CD4-positive, alpha-beta T cell (primary cell): ENCODE measurements at regions not wholly inside any gene's neighbourhood (a gene's known extent, or its start where the extent isn't known, plus 50 kb on each side); places are given as distances from the start of the nearest gene placed in this dataset.
A peak's percentile ranks its signal among the peaks of the same experiment; 100 is the strongest.

Experiments
- ATAC-seq: fragments of 200-7000 bp; cut with Tn5 transposase; one replicate; pipeline ENCODE4 v1.10.0; 2022; ENCODE audit warnings: mild to moderate bottlenecking; ENCODE audit not compliant: poor library complexity
- CTCF ChIA-PET: fragments of 350-600 bp; sonication (Branson Sonifier 250); formaldehyde crosslinking; loops from one replicate; lab custom pipeline; 2021; ENCODE audit warnings: antibody characterized with exemption, inconsistent platforms; lab: Charles Lee
- POLR2A ChIA-PET: fragments of 350-600 bp; sonication (Branson Sonifier 250); formaldehyde crosslinking; loops from one replicate; lab custom pipeline; 2021; ENCODE audit warnings: antibody characterized with exemption, inconsistent platforms; lab: Charles Lee
- DNase-seq, 14 experiments: peaks; one replicate each; pipeline ENCODE4 v3.0.0-alpha.2; 2013 to 2020; ENCODE audit warnings: mixed read lengths in 2 of 14
- H3K27ac ChIP-seq, 2 donors: one replicate each; pipeline versions ENCODE4 v1.5.1 to v1.7.0; 2013; ENCODE audit warnings: low read length in 2 of 2, low read depth in 1 of 2, mild to moderate bottlenecking in 1 of 2
- H3K27me3 ChIP-seq, 2 experiments: 1 replicate in 1 of 2; 2 replicates in 1 of 2; pipeline versions ENCODE4 v1.6.1 to v1.7.0; 2013; ENCODE audit warnings: low read length in 2 of 2, control low read depth in 1 of 2, mild to moderate bottlenecking in 1 of 2, moderate library complexity in 1 of 2; ENCODE audit not compliant: insufficient read depth in 2 of 2, control insufficient read depth in 1 of 2
- H3K36me3 ChIP-seq: one replicate; pipeline ENCODE4 v1.6.1; 2013; ENCODE audit warnings: low read length, control low read depth; ENCODE audit not compliant: insufficient read depth
- H3K4me1 ChIP-seq: one replicate; pipeline ENCODE4 v1.6.1; 2013; ENCODE audit warnings: low read length, control low read depth; ENCODE audit not compliant: insufficient read depth
- H3K4me3 ChIP-seq: one replicate; pipeline ENCODE4 v1.5.1; 2013; ENCODE audit warnings: mild to moderate bottlenecking, low read length, moderate library complexity
- H3K9me3 ChIP-seq, 2 experiments: 1 replicate in 1 of 2; 2 replicates in 1 of 2; pipeline versions ENCODE4 v1.6.1 to v1.7.0; 2013; ENCODE audit warnings: low read length in 2 of 2, mild to moderate bottlenecking in 2 of 2, control low read depth in 1 of 2, moderate library complexity in 1 of 2; ENCODE audit not compliant: control insufficient read depth in 1 of 2, insufficient read depth in 1 of 2
- H3K27ac Mint-ChIP-seq: one replicate; pipeline ENCODE4 v1.8.0; 2020; ENCODE audit warnings: mixed read lengths
- H3K27me3 Mint-ChIP-seq: one replicate; pipeline ENCODE4 v1.8.0; 2021; ENCODE audit warnings: mixed read lengths
- H3K36me3 Mint-ChIP-seq: one replicate; pipeline ENCODE4 v1.8.0; 2021; ENCODE audit warnings: low read depth, mixed read lengths
- H3K4me1 Mint-ChIP-seq: one replicate; pipeline ENCODE4 v1.8.0; 2021; ENCODE audit warnings: low read depth, mixed read lengths
- H3K4me3 Mint-ChIP-seq: one replicate; pipeline ENCODE4 v1.8.0; 2020; ENCODE audit warnings: mild to moderate bottlenecking, mixed read lengths
- H3K9me3 Mint-ChIP-seq: one replicate; pipeline ENCODE4 v1.8.0; 2020; ENCODE audit warnings: mixed read lengths
- intact Hi-C, 2 experiments: fragments of 100-400 bp; cut with DNase I in 1 of 2; cut with micrococcal nuclease in 1 of 2; formaldehyde crosslinking; loops; one replicate each; pipeline versions ENCODE4 v1.15.1 to v1.9.0; 2023 to 2025; cut with DNase I, micrococcal nuclease
- TF ChIP-seq, protein P1 (sequence below): fragments of 200-600 bp; IDR thresholded peaks from one replicate; pipeline ENCODE4 v1.8.0; 2022; ENCODE audit warnings: antibody characterized with exemption, mild to moderate bottlenecking

DNA sequence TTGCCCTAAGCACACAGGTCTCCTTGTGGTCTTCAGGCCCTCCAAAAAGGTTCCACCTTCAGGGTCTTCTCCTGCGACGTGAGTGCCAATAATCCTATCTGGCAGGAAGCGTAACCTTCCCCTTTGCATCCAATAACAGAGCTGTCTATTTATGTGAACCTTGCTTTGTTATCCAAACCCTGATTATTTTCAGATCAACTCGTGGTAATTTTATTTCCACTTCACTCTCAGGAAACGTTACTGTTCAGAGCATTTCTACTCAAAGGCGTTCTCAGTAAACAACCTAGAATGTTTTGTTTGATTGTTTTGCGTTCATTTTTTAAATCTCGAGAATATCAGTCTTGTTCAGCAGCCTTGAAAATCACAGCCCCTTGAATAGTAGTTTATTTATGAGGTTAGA, 232.3 kb upstream of the KLF6 start:
- Histone ChIP-seq H3K27ac (no peak overlapping the region), H3K36me3 (no peaks in the 10 kb centered on the region), H3K27me3 (no peaks in the 10 kb centered on the region), H3K4me3 (no peak overlapping the region), H3K4me1 (peaks cover 10% of the 10 kb centered on the region), H3K9me3 (no peaks in the 10 kb centered on the region)
- Mint-ChIP-seq H3K36me3 (no peaks in the 10 kb centered on the region), H3K9me3 (no peaks in the 10 kb centered on the region), H3K27me3 (no peaks in the 10 kb centered on the region), H3K4me1 (peaks cover 9% of the 10 kb centered on the region), H3K4me3 (no peak overlapping the region), H3K27ac (no peak overlapping the region)
- CTCF ChIA-PET = no interaction called here
- POLR2A ChIA-PET = no interaction called here
- no peak for ATAC-seq
- TF ChIP-seq, protein P1, sequence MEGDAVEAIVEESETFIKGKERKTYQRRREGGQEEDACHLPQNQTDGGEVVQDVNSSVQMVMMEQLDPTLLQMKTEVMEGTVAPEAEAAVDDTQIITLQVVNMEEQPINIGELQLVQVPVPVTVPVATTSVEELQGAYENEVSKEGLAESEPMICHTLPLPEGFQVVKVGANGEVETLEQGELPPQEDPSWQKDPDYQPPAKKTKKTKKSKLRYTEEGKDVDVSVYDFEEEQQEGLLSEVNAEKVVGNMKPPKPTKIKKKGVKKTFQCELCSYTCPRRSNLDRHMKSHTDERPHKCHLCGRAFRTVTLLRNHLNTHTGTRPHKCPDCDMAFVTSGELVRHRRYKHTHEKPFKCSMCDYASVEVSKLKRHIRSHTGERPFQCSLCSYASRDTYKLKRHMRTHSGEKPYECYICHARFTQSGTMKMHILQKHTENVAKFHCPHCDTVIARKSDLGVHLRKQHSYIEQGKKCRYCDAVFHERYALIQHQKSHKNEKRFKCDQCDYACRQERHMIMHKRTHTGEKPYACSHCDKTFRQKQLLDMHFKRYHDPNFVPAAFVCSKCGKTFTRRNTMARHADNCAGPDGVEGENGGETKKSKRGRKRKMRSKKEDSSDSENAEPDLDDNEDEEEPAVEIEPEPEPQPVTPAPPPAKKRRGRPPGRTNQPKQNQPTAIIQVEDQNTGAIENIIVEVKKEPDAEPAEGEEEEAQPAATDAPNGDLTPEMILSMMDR = no peak
- no peak for DNase-seq
- intact Hi-C loops = no loop called here

DNA sequence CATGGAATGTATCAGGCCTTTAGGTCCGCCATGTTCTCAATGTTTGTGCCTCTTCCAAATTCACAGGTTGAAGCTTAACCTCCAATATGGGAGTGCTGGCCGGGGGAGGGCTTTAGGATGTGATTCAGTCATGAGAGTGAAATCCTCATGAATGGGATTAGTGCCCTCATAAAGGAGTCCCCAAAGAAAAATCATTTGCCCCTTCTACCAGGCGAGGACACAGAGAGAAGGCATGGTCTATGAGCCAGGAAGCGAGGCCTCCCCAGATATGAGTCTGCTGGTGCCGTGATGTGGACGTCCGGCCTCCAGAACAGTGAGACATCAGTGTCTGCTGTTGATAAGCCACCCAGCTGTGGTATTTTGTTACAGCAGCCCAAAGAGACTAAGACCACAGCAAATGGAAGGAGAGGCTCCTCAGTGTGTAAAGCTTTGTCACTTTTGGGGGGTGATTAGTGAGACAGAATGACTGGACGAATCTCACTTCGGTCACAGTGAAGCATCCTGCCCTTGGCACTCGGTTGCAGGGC, 231.3 kb upstream of the KLF6 start:
- H3K4me3 Mint-ChIP-seq = no peak overlapping the region
- intact Hi-C loops = no loop called here
- peaks cover 10% of the 10 kb centered on the region for H3K4me1 Mint-ChIP-seq

DNA sequence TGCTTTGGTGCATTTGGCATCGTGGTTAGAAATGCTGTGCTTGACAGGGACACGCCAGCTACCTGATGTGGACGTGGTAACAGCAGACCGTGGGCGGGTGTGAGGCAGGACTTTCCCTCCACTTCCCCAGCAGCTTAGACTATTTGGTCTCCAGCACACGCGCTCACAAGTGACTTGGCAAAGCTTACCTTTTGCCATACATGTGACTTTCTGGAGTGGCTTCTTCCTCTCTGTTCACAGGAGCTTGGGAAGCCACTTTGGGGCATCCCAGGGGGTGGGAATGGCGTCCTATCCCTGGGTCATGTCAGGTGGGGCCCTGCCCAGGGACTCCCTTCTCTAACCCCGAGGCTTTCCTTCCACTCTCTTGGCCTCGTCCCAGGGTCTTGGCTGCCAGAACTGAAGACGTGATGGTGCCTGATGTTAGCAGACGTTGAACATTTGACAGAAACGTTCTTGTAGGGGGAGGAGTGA, 228.7 kb upstream of the KLF6 start:
- Mint-ChIP-seq H3K4me1 (peaks cover 10% of the 10 kb centered on the region), H3K36me3 (no peaks in the 10 kb centered on the region), H3K4me3 (no peak overlapping the region), H3K9me3 (no peaks in the 10 kb centered on the region), H3K27me3 (no peaks in the 10 kb centered on the region), H3K27ac (no peak overlapping the region)
- TF ChIP-seq, protein P1 = no peak
- ChIA-PET CTCF (interaction anchor here (1.0 kb wide), 1 partner anchor 23 kb away, joined by 3 read pairs; no protein-coding TSS in a partner anchor), POLR2A (interaction anchor here (0.7 to 1.4 kb wide), 2 partner anchors 21 to 228 kb away, joined by 3 to 6 read pairs; partner anchors contain the start of gene KLF6)
- peak in 4 of 14 experiments; percentile 6 to 67 (median 32) for DNase-seq
- intact Hi-C loops = no loop called here
- Histone ChIP-seq H3K27me3 (no peaks in the 10 kb centered on the region), H3K27ac (no peak overlapping the region), H3K4me1 (peaks cover 10% of the 10 kb centered on the region), H3K9me3 (no peaks in the 10 kb centered on the region), H3K4me3 (no peak overlapping the region), H3K36me3 (no peaks in the 10 kb centered on the region)
- ATAC-seq = no peak

More for the DNA sequence above, 231.3 kb upstream of the KLF6 start:
- Histone ChIP-seq H3K27me3 (no peaks in the 10 kb centered on the region), H3K9me3 (no peaks in the 10 kb centered on the region), H3K4me1 (peaks cover 10% of the 10 kb centered on the region), H3K27ac (no peak overlapping the region), H3K4me3 (no peak overlapping the region), H3K36me3 (no peaks in the 10 kb centered on the region)
- CTCF ChIA-PET = no interaction called here
- H3K9me3 Mint-ChIP-seq = no peaks in the 10 kb centered on the region
- H3K27me3 Mint-ChIP-seq = no peaks in the 10 kb centered on the region
- H3K27ac Mint-ChIP-seq = no peak overlapping the region
- no peaks in the 10 kb centered on the region for H3K36me3 Mint-ChIP-seq
- TF ChIP-seq, protein P1 = no peak
- ATAC-seq (no peak), DNase-seq (no peak)
- POLR2A ChIA-PET = no interaction called here
